ENCODE measurements at regions not wholly inside any gene's neighbourhood (a gene's known extent, or its start where the extent isn't known, plus 50 kb on each side); places are given as distances from the start of the nearest gene placed in this dataset.

DNA sequence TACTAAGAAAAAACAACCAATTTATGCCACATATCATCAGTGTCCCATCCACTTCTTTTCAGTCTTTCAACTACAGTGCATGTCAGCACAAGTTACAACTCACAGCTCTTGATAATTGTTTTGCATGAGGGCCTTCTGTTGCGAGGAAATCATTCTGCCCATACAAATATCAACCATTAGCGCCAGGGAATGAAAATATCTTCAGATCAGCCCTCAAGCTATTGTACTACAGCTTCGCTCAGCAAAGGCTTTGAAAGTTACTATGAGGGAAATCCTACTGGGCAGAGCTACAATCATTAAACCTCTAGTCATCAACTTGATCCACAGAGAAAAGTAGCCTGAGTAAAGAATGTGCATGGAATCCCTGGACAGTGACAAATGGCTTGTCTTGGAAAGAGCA is 1023.6 kb upstream of the HS3ST1 start:
- H2BK120ac ChIP-seq (replicated peaks; ENCODE audit: low read depth, low read length), result no peak overlapping the region
- no peak overlapping the region for H3K4ac ChIP-seq (replicated peaks; ENCODE audit: insufficient read length, low read depth, low read length)
- no peak for FAIRE-seq
- no peaks in the 10 kb centered on the region for H3K27me3 ChIP-seq (replicated peaks in 1 of 4; ENCODE audit: control insufficient read depth in 3 of 4, extremely low read depth in 1 of 4, insufficient read depth in 3 of 4, low read length in 3 of 4)
- H2BK15ac ChIP-seq (ENCODE audit: low read length), result no peak overlapping the region
- H2BK12ac ChIP-seq (ENCODE audit: low read depth, low read length), result no peak overlapping the region
- H3K27ac ChIP-seq (ENCODE audit: low read depth, low read length), result no peak overlapping the region
- TF ChIP-seq EZH2 (IDR thresholded peaks at IDR 0.05; ENCODE audit: low read depth, low read length, severe bottlenecking) (no peak), RBBP5 (IDR thresholded peaks at IDR 0.05; ENCODE audit: borderline replicate concordance, low read depth, low read length) (no peak), HDAC6 (IDR thresholded peaks at IDR 0.05; ENCODE audit: low read depth, low read length) (no peak), CHD1 (IDR thresholded peaks at IDR 0.05; ENCODE audit: low read depth, low read length) (no peak), TBP (IDR thresholded peaks at IDR 0.05; ENCODE audit: low read depth, low read length) (no peak), YY1 (IDR thresholded peaks at IDR 0.05; ENCODE audit: low read depth, low read length) (no peak), KDM4A (IDR thresholded peaks at IDR 0.05; ENCODE audit: low read depth, low read length, severe bottlenecking) (no peak), TEAD4 (IDR thresholded peaks at IDR 0.05; ENCODE audit: low read depth, low read length) (no peak), CREB1 (IDR thresholded peaks at IDR 0.05) (no peak), CTBP2 (IDR thresholded peaks at IDR 0.05; ENCODE audit: borderline replicate concordance, insufficient read depth, insufficient read length, low read length) (no peak), JUN (IDR thresholded peaks at IDR 0.05; ENCODE audit: low read depth, low read length) (no peak), BCL11A (IDR thresholded peaks at IDR 0.05; ENCODE audit: low read depth in 2 of 2, low read length in 2 of 2) (no peak), SP2 (IDR thresholded peaks at IDR 0.05; ENCODE audit: low read length) (no peak), CBX5 (IDR thresholded peaks at IDR 0.05; ENCODE audit: low read depth, low read length) (no peak)
- TF ChIP-seq, protein P1, sequence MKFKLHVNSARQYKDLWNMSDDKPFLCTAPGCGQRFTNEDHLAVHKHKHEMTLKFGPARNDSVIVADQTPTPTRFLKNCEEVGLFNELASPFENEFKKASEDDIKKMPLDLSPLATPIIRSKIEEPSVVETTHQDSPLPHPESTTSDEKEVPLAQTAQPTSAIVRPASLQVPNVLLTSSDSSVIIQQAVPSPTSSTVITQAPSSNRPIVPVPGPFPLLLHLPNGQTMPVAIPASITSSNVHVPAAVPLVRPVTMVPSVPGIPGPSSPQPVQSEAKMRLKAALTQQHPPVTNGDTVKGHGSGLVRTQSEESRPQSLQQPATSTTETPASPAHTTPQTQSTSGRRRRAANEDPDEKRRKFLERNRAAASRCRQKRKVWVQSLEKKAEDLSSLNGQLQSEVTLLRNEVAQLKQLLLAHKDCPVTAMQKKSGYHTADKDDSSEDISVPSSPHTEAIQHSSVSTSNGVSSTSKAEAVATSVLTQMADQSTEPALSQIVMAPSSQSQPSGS (IDR thresholded peaks at IDR 0.05; ENCODE audit: low read length), result no peak
- H2AK5ac ChIP-seq (ENCODE audit: low read depth, low read length), result no peak overlapping the region
- H2AFZ ChIP-seq (ENCODE audit: low read length), result no peak overlapping the region
- H3K36me3 ChIP-seq (ENCODE audit: control insufficient read depth in 2 of 4, insufficient read depth in 4 of 4, low read length in 3 of 4), result no peaks in the 10 kb centered on the region
- no peaks in the 10 kb centered on the region for H3K4me1 ChIP-seq (replicated peaks in 1 of 4; ENCODE audit: control insufficient read depth in 3 of 4, insufficient read depth in 4 of 4, low read length in 3 of 4)
- H3K4me2 ChIP-seq (ENCODE audit: insufficient read depth in 1 of 2, low read depth in 2 of 2, low read length in 2 of 2), result no peak overlapping the region
- no peak overlapping the region for H3K56ac ChIP-seq (replicated peaks; ENCODE audit: insufficient read length, low read depth, low read length)
- no peak for DNase-seq (ENCODE audit: low read depth in 1 of 2, low spot score in 2 of 2)
- 86% methylated on average over 3 of the region's 3 CpGs; no CpG with 5 or more reads in 1 of the 2 experiments for WGBS, 2 experiments (ENCODE audit: extremely low coverage in 1 of 2, insufficient coverage in 1 of 2, insufficient read length in 1 of 2, insufficient replicate concordance in 2 of 2, low coverage in 1 of 2, low lambda C conversion rate in 2 of 2, missing lambda C conversion rate in 1 of 2)
- no peaks in the 10 kb centered on the region for H3K23me2 ChIP-seq (ENCODE audit: low read depth, low read length)
- ChIA-PET POLR2A (ENCODE audit: partially characterized antibody) (no interaction called here), CTCF (ENCODE audit: partially characterized antibody) (no interaction called here)
- H3K9me3 ChIP-seq (ENCODE audit: insufficient read depth in 2 of 2, low read depth in 1 of 2, low read length in 1 of 2), result peaks cover 4 to 8% of the 10 kb centered on the region in 2 experiments; a peak in 3 of 4 replicates
- no peaks in the 10 kb centered on the region for H3K79me2 ChIP-seq (ENCODE audit: control insufficient read depth in 1 of 2, insufficient read depth in 2 of 2, low read length in 2 of 2)
- H3K4me3 ChIP-seq (ENCODE audit: extremely low read depth in 1 of 4, insufficient read depth in 2 of 4, low read depth in 3 of 4, low read length in 4 of 4), result no peak overlapping the region
- H4K5ac ChIP-seq (ENCODE audit: insufficient read length, low read depth, low read length), result no peak overlapping the region
- H3K18ac ChIP-seq (ENCODE audit: extremely low read depth, low read length), result no peak overlapping the region
- no peak overlapping the region for H4K8ac ChIP-seq (ENCODE audit: extremely low read depth, insufficient read depth, low read length)
- H3K14ac ChIP-seq (ENCODE audit: insufficient read length), result no peak overlapping the region
- H4K20me1 ChIP-seq (replicated peaks in 1 of 2; ENCODE audit: control insufficient read depth in 1 of 2, insufficient read depth in 2 of 2, low read length in 2 of 2), result no peaks in the 10 kb centered on the region
- no peaks in the 10 kb centered on the region for H3K79me1 ChIP-seq (ENCODE audit: low read depth, low read length)
- no peak overlapping the region for H4K91ac ChIP-seq (replicated peaks; ENCODE audit: insufficient read length, low read length)
- H2BK20ac ChIP-seq (ENCODE audit: low read length), result no peak overlapping the region
- H3K9ac ChIP-seq (replicated peaks in 1 of 4; ENCODE audit: extremely low read depth in 1 of 4, low read depth in 3 of 4, low read length in 3 of 4), result no peak overlapping the region
- H3K23ac ChIP-seq (ENCODE audit: insufficient read length), result no peak overlapping the region
- no peak overlapping the region for H2BK5ac ChIP-seq (ENCODE audit: low read depth, low read length)
